Right forelimb (tissue), 1 donor: ENCODE measurements at regions not wholly inside any gene's neighbourhood (a gene's known extent, or its start where the extent isn't known, plus 50 kb on each side); places are given as distances from the start of the nearest gene placed in this dataset.

Source experiments
- DNase-seq: peaks from one replicate; pipeline ENCODE4 v3.0.0-alpha.2; 2018

DNA sequence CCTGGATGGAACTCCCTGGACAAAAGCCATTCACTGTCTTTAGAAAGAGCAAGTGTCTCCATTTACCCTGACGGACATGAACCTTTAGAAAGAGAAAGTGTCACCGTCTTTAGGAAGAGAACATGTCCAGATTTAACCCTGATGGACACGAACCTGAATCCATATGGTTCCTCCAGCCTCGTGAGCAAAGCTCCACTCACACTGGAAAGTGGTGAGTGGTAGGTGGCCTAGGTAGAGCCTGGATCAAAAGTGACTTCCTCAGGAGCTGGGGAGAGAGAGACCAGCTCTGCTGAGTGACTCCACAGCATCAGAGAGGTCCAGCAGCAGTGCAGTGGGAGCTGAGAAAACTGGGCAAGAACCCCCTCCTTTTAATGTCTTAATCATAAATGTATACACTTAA, 59.8 kb upstream of the IRS2 start:
- DNase-seq, result no peak

DNA sequence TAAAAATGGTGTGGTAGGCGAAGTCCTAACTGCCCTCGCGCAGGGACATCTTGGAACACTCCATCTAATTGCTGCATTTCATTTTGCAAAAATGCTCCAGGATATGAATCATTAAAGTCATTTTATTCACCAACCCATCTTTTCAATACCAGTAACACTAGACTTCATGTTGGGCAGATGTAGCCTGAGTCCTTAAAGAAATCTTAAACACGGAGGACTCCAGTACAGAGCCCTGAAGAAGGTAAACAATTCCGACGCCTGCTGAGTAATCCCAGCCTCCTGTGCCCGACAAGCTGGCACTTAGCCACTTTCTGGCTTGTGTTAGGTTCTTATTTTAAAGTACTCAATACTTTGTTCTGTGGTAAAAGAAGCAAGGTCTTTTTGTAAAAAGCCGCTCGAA, 58.0 kb upstream of the IRS2 start:
- DNase-seq, result no peak

DNA sequence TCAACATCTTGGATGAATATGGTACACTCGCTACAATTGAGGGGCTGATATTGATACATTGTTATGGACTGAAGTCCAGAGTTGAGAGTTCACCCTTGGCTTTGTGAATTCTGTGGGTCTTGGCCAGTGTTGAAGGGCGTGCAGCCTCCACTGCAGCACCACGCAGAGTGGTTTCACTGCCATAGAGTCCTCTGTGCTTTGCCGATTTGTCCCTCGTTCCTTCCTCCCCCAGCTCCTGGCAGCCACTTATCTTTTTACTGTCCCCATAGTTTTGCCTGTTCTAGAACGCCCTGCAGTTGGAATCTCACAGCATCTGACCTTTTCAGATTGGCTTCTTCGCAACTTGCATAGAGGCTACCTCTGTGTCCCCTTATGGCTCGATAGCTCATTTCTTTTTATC, 57.3 kb upstream of the IRS2 start:
- no peak for DNase-seq

DNA sequence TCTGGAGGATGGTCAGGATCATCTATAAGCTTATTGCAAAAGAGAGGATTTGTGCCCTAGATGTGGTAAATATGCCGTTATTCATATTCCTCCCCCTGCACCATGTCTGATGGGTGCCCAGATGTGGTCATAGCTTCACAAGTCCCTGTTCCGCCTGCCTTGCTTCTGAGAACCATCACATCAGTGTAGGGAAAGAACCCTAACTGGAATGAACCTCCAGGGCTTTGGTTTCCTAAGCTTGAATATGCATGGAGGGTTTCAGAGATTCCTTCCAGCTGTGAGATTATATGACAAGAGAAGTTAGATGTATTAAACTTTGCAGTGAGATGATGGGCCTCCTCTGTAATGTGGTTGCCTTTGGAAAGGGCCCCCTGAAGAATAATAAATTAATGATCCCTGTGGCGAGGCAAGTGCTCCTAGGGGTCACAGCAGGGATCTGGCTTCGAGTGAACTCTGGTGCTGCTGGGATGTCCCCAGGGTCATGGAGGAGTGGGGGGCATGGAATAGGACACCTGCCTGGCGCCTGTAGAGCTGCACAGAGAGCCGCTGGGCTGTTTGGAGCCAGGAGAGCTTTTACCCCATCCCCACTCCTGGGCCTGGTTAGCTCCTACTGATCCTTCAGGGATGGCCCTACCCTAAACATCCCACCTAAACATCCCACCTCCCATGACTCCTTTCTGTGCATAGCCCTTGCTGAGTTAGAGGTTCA, 56.0 kb upstream of the IRS2 start:
- no peak for DNase-seq

DNA sequence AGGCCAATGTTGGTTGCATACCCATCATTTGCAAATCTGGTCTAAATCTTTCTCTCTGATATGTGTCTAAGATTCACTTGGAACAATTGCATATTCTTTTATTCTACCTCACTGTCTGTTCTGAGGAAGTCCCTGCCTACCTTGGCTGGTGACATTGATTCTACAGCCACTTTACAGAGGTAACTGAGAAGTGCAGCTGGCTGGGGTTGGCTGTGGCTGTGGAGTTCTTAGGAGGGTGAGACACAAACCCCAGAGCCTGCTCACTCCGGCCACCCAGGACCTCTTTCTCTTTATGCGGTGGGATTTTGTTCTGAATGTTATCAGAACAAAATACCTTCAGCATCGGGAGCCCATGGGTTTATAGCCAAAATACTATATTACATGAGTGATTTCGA, 54.5 kb upstream of the IRS2 start:
- no peak for DNase-seq

DNA sequence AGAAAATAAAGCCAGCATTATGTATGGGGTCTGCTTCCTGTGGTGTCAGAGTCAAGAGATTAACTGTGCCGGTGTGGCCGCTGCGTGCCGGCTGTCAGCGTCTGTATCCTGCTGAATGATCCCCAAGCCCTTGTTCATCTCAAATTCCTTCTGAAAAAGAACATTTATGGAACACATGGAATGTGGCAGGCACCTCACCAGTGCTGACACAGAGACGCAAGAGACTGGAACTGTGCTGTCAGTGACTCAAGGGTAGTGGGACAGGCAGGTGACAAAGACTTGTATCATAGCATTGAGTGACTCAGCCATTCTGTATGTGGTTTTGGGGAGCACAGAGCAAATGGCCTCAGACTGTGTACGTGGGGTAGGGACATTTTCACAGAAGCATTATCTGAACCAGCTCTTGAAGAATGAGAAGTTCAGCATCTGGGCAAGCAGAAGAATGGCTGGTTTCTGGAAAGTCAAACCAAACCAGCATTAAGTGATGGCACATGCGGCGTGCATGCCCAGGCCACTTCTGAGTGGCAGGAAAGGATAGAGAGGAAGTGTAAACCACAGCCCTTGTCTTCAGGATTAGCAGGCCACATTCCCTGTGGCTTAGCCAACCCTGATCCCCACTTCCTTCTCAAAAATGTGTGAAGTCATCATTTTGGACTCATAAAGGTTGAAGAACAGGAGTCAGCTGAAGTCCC, 54.0 kb upstream of the IRS2 start:
- no peak for DNase-seq

DNA sequence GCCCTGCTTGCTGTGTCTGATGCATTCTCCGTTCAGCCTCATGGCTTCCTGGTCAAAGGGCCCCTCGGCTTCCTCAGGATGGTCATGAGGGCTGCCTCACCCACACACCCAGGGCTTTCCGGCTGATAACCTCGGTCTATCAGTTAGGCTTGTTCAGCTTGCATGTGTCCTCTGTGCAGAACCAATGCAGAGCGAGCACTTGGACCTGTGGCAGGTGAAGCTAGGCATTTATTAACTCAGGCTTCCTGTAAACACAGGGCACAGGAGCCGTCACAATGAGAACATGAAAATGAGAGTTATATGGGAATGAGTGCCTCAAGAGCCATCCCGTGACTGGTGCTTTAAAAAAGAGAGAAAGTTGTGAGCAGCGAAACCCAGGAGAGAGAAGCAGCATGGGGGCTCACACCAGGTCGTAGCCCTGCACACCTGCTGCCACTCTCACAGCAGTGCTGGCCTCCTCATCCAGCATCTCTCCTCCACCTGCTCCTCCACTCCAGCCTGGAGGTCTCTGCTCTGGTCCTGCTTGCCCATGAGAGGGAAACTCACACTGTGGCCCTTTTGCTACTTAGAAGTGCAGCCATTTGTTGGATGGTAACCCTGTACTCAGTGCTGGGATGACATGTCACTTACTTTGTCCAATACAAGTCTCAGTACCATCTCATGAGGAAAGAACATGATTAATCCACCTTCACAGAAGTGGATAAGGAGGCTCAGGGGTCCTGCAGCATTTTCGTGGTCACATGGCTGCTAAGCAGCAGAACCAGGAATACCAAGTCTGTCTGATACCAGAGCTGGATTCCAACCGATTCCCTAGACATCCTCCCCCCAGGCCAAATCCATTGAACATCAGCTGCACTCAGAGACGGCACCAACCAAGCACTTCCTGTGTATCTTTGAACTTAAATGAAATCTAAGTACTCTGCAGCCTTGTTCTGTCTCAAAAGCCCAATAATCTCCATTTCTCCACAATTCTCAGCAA, 50.5 kb upstream of the IRS2 start:
- DNase-seq, result no peak
